ENCODE measurements at regions not wholly inside any gene's neighbourhood (a gene's known extent, or its start where the extent isn't known, plus 50 kb on each side); places are given as distances from the start of the nearest gene placed in this dataset.
"Not testable (repeated sequence)": the region's sequence is repeated elsewhere in the genome, so short reads cannot be mapped to it uniquely, and the experiment has no call there.

DNA sequence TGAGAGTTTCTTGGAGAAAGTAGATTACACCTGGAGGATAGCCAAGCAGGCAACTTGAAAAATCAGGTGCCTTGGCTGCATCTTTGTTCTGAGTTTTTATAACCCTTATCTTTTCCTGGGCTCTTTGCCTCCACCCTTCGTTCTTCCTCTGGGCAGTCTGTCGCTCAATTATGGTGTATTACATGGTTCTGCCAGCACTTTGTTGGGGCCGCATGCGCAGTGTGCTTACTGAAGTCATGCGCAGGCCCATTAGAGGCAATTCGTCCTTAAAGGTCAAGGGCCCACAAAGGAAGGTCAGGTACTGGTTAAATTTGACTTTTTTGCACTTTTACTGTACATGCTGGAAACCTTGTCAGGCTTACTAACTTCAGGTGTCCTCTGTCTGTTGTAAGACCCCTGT, 761.9 kb upstream of the SLITRK5 start:
- Mint-ChIP-seq H3K4me3 (no peak overlapping the region), H3K36me3 (no peaks in the 10 kb centered on the region), H3K27ac (no peak overlapping the region), H3K9me3 (peaks cover 2% of the 10 kb centered on the region), H3K4me1 (no peaks in the 10 kb centered on the region), H3K27me3 (no peaks in the 10 kb centered on the region)
- no peak for DNase-seq
- CTCF ChIA-PET: no interaction called here

DNA sequence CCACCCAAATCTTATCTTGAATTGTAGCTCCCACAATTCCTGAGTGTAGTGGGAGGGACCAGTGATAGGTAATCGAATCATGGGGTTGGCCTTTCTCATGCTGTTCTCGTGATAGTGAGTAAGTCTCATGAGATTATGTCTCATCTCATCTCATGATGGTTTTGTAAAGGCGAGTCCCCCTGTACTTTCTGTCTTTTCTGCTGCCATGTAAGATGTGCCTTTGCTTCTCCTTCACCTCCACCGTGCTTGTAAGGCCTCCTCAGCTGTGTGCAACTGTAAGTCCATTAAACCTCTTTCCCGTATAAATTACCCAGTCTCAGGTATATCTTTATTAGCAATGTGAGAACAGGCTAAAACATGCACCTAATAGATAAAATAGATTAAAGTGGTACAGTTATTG, 756.4 kb upstream of the SLITRK5 start:
- Mint-ChIP-seq H3K27ac (no peak overlapping the region), H3K4me1 (no peaks in the 10 kb centered on the region), H3K36me3 (no peaks in the 10 kb centered on the region), H3K27me3 (no peaks in the 10 kb centered on the region), H3K4me3 (no peak overlapping the region), H3K9me3 (peaks cover 2% of the 10 kb centered on the region)
- CTCF ChIA-PET: no interaction called here
- DNase-seq: no peak

DNA sequence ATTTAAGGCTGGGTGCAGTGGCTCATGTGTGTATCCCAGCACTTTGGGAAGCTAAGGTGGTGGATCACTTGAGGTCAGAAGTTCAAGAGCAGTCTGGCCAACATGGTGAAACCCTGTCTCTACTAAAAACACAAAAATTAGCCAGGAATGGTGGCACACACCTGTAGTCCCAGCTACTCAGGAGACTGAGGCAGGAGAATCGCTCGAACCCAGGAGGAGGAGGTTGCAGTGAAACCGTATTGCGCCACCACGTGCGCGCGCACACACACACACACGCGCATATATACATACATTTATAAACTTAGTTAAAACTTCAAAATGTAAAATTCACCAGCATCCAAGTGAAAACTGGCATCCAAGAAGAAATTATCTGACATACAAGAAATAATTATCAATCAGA, 753.7 kb upstream of the SLITRK5 start:
- H3K27ac Mint-ChIP-seq, H3K36me3 Mint-ChIP-seq, CTCF ChIA-PET, H3K9me3 Mint-ChIP-seq, H3K4me1 Mint-ChIP-seq, H3K4me3 Mint-ChIP-seq, H3K27me3 Mint-ChIP-seq, DNase-seq: not testable (repeated sequence)

GRCh38 chr13:86918682-86919081, 752.5 kb upstream of the SLITRK5 start:
- Mint-ChIP-seq H3K4me3 (no peak overlapping the region), H3K36me3 (no peaks in the 10 kb centered on the region), H3K9me3 (no peaks in the 10 kb centered on the region), H3K4me1 (no peaks in the 10 kb centered on the region), H3K27me3 (no peaks in the 10 kb centered on the region), H3K27ac (no peak overlapping the region)
- CTCF ChIA-PET: no interaction called here
- no peak for DNase-seq

DNA sequence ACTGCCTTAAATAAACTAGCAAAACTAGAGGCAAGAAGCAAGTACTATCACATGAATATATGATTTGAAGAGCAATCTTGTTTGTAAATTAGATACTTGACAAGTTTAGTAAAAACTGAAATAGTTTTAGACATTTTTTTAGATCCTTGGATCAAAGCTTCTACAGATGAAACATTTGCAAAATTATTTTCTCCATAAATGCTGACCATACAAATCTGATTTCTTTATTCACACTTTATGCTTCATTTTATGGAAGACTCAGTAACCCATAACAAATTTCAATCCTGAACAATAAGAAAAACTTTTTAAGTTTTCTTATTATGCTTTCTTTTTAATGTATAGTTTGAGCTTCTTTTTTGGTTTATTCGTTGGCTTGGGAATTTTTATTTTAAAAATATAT, 750.2 kb upstream of the SLITRK5 start:
- no peak overlapping the region for H3K27ac Mint-ChIP-seq
- CTCF ChIA-PET: no interaction called here
- H3K36me3 Mint-ChIP-seq: no peaks in the 10 kb centered on the region
- H3K4me3 Mint-ChIP-seq: no peak overlapping the region
- no peaks in the 10 kb centered on the region for H3K4me1 Mint-ChIP-seq
- no peak for DNase-seq
- H3K9me3 Mint-ChIP-seq: peaks cover 2% of the 10 kb centered on the region
- H3K27me3 Mint-ChIP-seq: no peaks in the 10 kb centered on the region

DNA sequence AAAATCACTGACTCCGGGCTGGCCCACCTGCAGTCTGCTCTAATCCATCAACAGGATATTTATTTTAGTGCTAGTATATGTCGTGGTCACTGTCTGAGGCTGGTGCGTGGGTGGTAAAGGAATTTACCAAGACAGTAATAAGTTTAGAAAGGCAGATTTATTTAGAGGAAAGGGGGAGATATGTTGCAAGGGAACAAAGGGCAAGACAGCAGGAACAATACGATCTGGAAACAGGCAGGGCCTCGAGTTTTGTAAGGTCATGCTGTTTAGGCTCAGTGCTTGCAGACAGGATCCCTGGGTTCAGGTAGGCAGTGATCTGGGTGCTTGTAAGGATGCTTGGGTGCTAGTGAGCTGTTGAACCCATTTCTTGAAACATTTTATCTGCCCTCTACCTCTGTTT, 748.2 kb upstream of the SLITRK5 start:
- CTCF ChIA-PET: no interaction called here
- H3K27me3 Mint-ChIP-seq: no peaks in the 10 kb centered on the region

GRCh38 chr13:86926916-86927315, 744.3 kb upstream of the SLITRK5 start:
- CTCF ChIA-PET: not testable (repeated sequence)

More for the DNA sequence above, 748.2 kb upstream of the SLITRK5 start:
- no peak for DNase-seq
- Mint-ChIP-seq H3K4me3 (no peak overlapping the region), H3K4me1 (no peaks in the 10 kb centered on the region), H3K27ac (no peak overlapping the region), H3K9me3 (peaks cover 7% of the 10 kb centered on the region), H3K36me3 (no peaks in the 10 kb centered on the region)

DNA sequence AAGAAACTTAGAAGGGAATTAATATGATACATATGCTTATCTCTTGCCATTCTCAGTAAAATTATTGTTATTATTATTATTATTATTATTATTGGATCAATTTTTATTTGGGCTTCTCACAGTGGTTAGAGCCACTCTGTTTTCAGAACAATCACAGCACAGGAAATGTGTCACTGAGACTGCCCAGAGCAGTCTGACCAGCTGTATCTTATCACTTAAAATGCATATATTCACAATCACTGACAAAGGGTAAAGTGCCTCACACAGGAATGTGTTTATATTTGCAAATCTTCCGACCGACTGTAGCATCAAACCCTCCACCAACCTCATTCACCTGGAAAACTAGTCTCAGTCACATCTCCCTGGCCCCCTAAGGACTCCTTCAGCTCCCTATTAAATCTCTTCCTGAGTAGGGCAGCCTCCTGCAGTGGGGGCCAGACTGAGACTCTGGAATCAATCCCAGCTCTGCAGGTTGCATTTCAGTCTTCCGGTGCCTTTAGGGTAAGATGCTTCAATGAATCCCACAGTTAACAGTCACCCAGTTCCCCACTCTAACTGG, 738.3 kb upstream of the SLITRK5 start:
- CTCF ChIA-PET: no interaction called here
- H3K4me1 Mint-ChIP-seq: no peaks in the 10 kb centered on the region
- DNase-seq: no peak
- H3K27me3 Mint-ChIP-seq: no peaks in the 10 kb centered on the region
- no peaks in the 10 kb centered on the region for H3K9me3 Mint-ChIP-seq
- no peaks in the 10 kb centered on the region for H3K36me3 Mint-ChIP-seq
- no peak overlapping the region for H3K4me3 Mint-ChIP-seq
- H3K27ac Mint-ChIP-seq: no peak overlapping the region

More at GRCh38 chr13:86926916-86927315, 744.3 kb upstream of the SLITRK5 start:
- not testable (repeated sequence) for DNase-seq, H3K27ac Mint-ChIP-seq, H3K27me3 Mint-ChIP-seq, H3K36me3 Mint-ChIP-seq, H3K4me1 Mint-ChIP-seq, H3K9me3 Mint-ChIP-seq, H3K4me3 Mint-ChIP-seq

DNA sequence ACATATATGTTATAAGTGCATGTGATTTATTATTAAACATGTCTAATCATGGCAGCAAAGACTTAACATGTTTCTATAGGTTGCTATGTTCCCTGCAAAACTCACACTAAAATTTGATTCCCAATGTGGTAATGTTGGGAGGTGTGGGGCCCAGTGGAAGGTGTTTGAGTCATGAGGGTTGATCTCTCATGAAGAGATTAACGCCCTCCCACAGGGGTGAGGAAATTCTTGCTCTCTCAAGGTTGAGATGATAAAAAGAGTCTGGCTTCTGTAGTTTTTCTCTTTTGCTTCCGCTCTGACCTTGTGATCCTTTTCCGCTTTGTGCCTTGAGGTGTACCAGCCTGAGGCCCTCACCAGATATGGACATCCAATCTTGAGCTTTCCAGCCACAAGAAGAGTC, 737.5 kb upstream of the SLITRK5 start:
- Mint-ChIP-seq H3K9me3 (no peaks in the 10 kb centered on the region), H3K4me3 (no peak overlapping the region), H3K27ac (no peak overlapping the region), H3K27me3 (no peaks in the 10 kb centered on the region), H3K4me1 (no peaks in the 10 kb centered on the region), H3K36me3 (no peaks in the 10 kb centered on the region)
- DNase-seq: no peak
- CTCF ChIA-PET: no interaction called here

DNA sequence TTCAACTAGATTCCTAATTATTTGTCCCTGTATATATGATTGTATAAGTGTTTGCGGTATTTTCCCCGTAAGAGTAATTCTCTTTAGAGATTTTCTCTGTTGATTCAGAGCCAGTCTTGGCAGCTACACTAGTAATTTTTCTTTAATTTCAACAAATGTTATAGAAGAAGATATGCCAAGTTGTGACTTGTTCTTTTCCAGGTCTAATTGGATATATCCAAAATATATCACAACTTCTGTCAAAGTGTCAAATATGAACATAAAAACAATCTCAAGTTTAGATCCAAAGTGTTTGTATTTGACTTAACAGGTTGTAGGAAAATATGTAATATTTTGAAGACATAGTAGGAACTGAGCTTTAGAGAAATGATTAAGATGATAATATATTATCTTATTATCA, 733.9 kb upstream of the SLITRK5 start:
- CTCF ChIA-PET: no interaction called here
- DNase-seq: no peak
- no peak overlapping the region for H3K27ac Mint-ChIP-seq
- no peaks in the 10 kb centered on the region for H3K4me1 Mint-ChIP-seq
- H3K4me3 Mint-ChIP-seq: no peak overlapping the region
- no peaks in the 10 kb centered on the region for H3K27me3 Mint-ChIP-seq
- no peaks in the 10 kb centered on the region for H3K36me3 Mint-ChIP-seq
- H3K9me3 Mint-ChIP-seq: peaks cover 3% of the 10 kb centered on the region

- no peak overlapping the region for H3K27ac Mint-ChIP-seq
- no peak for DNase-seq
- peaks cover 1% of the 10 kb centered on the region for H3K9me3 Mint-ChIP-seq
- no peaks in the 10 kb centered on the region for H3K27me3 Mint-ChIP-seq
- no peaks in the 10 kb centered on the region for H3K36me3 Mint-ChIP-seq
- H3K4me3 Mint-ChIP-seq: no peak overlapping the region
- CTCF ChIA-PET: no interaction called here
- H3K4me1 Mint-ChIP-seq: no peaks in the 10 kb centered on the region
Observed at GRCh38 chr13:86945584-86945983, 725.6 kb upstream of the SLITRK5 start.

- Mint-ChIP-seq H3K4me1 (no peaks in the 10 kb centered on the region), H3K4me3 (no peak overlapping the region), H3K27me3 (no peaks in the 10 kb centered on the region), H3K36me3 (no peaks in the 10 kb centered on the region), H3K9me3 (no peaks in the 10 kb centered on the region), H3K27ac (no peak overlapping the region)
- CTCF ChIA-PET: no interaction called here
- DNase-seq: no peak
Observed at GRCh38 chr13:86946734-86947133, 724.4 kb upstream of the SLITRK5 start.

DNA sequence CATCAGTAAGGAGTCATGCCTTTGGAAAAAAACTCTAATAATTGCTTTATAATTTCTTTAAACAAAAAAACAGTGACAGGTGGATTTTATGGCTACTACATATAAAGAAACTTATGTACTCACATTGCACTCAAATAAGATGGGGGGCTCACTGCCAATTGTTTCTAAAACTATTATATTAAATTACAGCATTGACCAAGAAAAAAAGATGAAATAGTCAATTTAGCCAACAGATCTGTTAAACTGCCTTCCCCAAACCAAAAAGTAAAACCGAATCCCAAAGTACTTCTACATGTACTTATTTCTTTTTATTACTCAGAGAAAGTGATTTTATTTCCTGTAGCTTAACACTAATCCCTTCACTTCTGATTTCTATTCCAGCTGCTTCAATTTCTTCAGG, 716.8 kb upstream of the SLITRK5 start:
- no peaks in the 10 kb centered on the region for H3K27me3 Mint-ChIP-seq
- DNase-seq: no peak
- no peaks in the 10 kb centered on the region for H3K4me1 Mint-ChIP-seq
- CTCF ChIA-PET: no interaction called here
- H3K36me3 Mint-ChIP-seq: no peaks in the 10 kb centered on the region
- peaks cover 8% of the 10 kb centered on the region for H3K9me3 Mint-ChIP-seq
- H3K4me3 Mint-ChIP-seq: no peak overlapping the region
- H3K27ac Mint-ChIP-seq: no peak overlapping the region

DNA sequence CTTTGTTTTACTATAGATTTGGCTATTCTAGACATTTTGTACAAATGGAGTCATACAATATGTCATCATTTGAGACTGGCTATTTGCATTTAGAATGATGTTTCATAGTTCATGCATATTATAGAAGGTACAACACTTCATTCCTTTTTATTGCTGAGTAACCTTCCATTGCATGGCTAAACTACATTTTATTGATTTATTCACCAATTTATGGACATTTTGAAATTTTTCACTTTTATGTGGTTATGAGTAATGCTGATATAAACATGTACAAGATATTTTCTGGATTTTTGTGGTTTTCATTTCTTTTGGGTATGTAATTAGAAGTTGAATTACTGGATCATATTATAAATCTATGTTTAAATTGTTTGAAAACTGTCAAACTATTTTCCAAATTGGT, 710.3 kb upstream of the SLITRK5 start:
- H3K9me3 Mint-ChIP-seq: peaks cover 8% of the 10 kb centered on the region
- no peaks in the 10 kb centered on the region for H3K36me3 Mint-ChIP-seq
- CTCF ChIA-PET: no interaction called here
- no peak for DNase-seq
- no peaks in the 10 kb centered on the region for H3K4me1 Mint-ChIP-seq
- no peaks in the 10 kb centered on the region for H3K27me3 Mint-ChIP-seq
- H3K27ac Mint-ChIP-seq: no peak overlapping the region
- H3K4me3 Mint-ChIP-seq: no peak overlapping the region

- Mint-ChIP-seq H3K27me3 (no peaks in the 10 kb centered on the region), H3K9me3 (peaks cover 2% of the 10 kb centered on the region), H3K4me1 (no peaks in the 10 kb centered on the region), H3K27ac (no peak overlapping the region), H3K4me3 (no peak overlapping the region), H3K36me3 (no peaks in the 10 kb centered on the region)
- CTCF ChIA-PET: no interaction called here
- no peak for DNase-seq
Observed at GRCh38 chr13:86974251-86974994, 696.7 kb upstream of the SLITRK5 start.

DNA sequence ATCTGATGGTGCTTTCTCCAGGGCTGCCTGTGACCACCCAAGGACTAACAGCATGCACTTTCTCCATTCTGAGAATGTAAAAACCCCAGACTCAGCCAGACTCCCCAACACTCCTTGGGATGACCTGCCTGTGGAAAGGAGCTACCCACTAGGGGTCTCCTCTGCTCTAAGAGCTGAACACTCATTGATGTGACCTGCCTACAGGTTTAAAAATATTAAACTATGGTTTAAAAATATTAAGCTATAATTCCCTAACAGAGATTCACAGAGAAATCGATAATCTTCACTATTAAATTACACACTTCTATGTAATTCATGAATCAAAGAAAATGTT, 696.2 kb upstream of the SLITRK5 start:
- CTCF ChIA-PET: no interaction called here
- Mint-ChIP-seq H3K4me1 (no peaks in the 10 kb centered on the region), H3K9me3 (peaks cover 3% of the 10 kb centered on the region), H3K4me3 (no peak overlapping the region), H3K27ac (no peak overlapping the region), H3K27me3 (no peaks in the 10 kb centered on the region), H3K36me3 (no peaks in the 10 kb centered on the region)
- no peak for DNase-seq
